ENCODE measurements at regions not wholly inside any gene's neighbourhood (a gene's known extent, or its start where the extent isn't known, plus 50 kb on each side); places are given as distances from the start of the nearest gene placed in this dataset.
"Not testable (repeated sequence)": the region's sequence is repeated elsewhere in the genome, so short reads cannot be mapped to it uniquely, and the experiment has no call there.

GRCh38 chrX:113804291-113804690, 779.6 kb upstream of the HTR2C start:
- Mint-ChIP-seq H3K27ac (no peak overlapping the region), H3K9me3 (no peaks in the 10 kb centered on the region), H3K4me1 (ENCODE audit: low read depth) (no peaks in the 10 kb centered on the region), H3K27me3 (ENCODE audit: insufficient read depth) (no peaks in the 10 kb centered on the region; the same call in 1 of the 2 replicates), H3K36me3 (ENCODE audit: low read depth) (no peaks in the 10 kb centered on the region), H3K4me3 (no peak overlapping the region)
- no peak for DNase-seq
- TF ChIP-seq CTCF (IDR thresholded peaks at IDR 0.05), result no peak

- no peaks in the 10 kb centered on the region for H3K36me3 Mint-ChIP-seq (ENCODE audit: low read depth)
- no peak for TF ChIP-seq CTCF (IDR thresholded peaks at IDR 0.05)
- H3K4me1 Mint-ChIP-seq (ENCODE audit: low read depth), result no peaks in the 10 kb centered on the region
- DNase-seq, result no peak
- no peaks in the 10 kb centered on the region; the same call in 1 of the 2 replicates for H3K27me3 Mint-ChIP-seq (ENCODE audit: insufficient read depth)
- no peak overlapping the region for H3K27ac Mint-ChIP-seq
- no peaks in the 10 kb centered on the region for H3K9me3 Mint-ChIP-seq
- no peak overlapping the region for H3K4me3 Mint-ChIP-seq
Observed at GRCh38 chrX:113802837-113803236, 781.0 kb upstream of the HTR2C start.

- Mint-ChIP-seq H3K4me3 (no peak overlapping the region), H3K9me3 (peaks cover 4% of the 10 kb centered on the region), H3K4me1 (ENCODE audit: low read depth) (no peaks in the 10 kb centered on the region), H3K36me3 (ENCODE audit: low read depth) (no peaks in the 10 kb centered on the region), H3K27ac (no peak overlapping the region), H3K27me3 (ENCODE audit: insufficient read depth) (no peaks in the 10 kb centered on the region; the same call in 1 of the 2 replicates)
- no peak for TF ChIP-seq CTCF (IDR thresholded peaks at IDR 0.05)
- DNase-seq, result no peak
Observed at GRCh38 chrX:113800955-113801354, 782.9 kb upstream of the HTR2C start.

GRCh38 chrX:113793563-113793962, 790.3 kb upstream of the HTR2C start:
- Mint-ChIP-seq H3K9me3 (peaks cover 9% of the 10 kb centered on the region), H3K4me1 (ENCODE audit: low read depth) (no peaks in the 10 kb centered on the region), H3K27me3 (ENCODE audit: insufficient read depth) (no peaks in the 10 kb centered on the region), H3K36me3 (ENCODE audit: low read depth) (no peaks in the 10 kb centered on the region), H3K27ac (no peak overlapping the region), H3K4me3 (no peak overlapping the region)
- no peak for DNase-seq
- TF ChIP-seq CTCF (IDR thresholded peaks at IDR 0.05), result no peak

- Mint-ChIP-seq H3K36me3 (ENCODE audit: low read depth) (no peaks in the 10 kb centered on the region), H3K4me1 (ENCODE audit: low read depth) (no peaks in the 10 kb centered on the region), H3K27me3 (ENCODE audit: insufficient read depth) (no peaks in the 10 kb centered on the region), H3K9me3 (peaks cover 5% of the 10 kb centered on the region; the same call in 1 of the 2 replicates), H3K27ac (no peak overlapping the region), H3K4me3 (no peak overlapping the region)
- no peak for TF ChIP-seq CTCF (IDR thresholded peaks at IDR 0.05)
- no peak for DNase-seq
Observed at GRCh38 chrX:113790987-113791386, 792.9 kb upstream of the HTR2C start.

- not testable (repeated sequence) for H3K4me3 Mint-ChIP-seq; H3K27ac Mint-ChIP-seq; H3K9me3 Mint-ChIP-seq; H3K36me3 Mint-ChIP-seq (ENCODE audit: low read depth); H3K27me3 Mint-ChIP-seq (ENCODE audit: insufficient read depth); DNase-seq; H3K4me1 Mint-ChIP-seq (ENCODE audit: low read depth)
Observed at GRCh38 chrX:113784754-113785153, 799.1 kb upstream of the HTR2C start.

Measured in HFFc6 (cell line).